ENCODE measurements at regions not wholly inside any gene's neighbourhood (a gene's known extent, or its start where the extent isn't known, plus 50 kb on each side); places are given as distances from the start of the nearest gene placed in this dataset.

DNA sequence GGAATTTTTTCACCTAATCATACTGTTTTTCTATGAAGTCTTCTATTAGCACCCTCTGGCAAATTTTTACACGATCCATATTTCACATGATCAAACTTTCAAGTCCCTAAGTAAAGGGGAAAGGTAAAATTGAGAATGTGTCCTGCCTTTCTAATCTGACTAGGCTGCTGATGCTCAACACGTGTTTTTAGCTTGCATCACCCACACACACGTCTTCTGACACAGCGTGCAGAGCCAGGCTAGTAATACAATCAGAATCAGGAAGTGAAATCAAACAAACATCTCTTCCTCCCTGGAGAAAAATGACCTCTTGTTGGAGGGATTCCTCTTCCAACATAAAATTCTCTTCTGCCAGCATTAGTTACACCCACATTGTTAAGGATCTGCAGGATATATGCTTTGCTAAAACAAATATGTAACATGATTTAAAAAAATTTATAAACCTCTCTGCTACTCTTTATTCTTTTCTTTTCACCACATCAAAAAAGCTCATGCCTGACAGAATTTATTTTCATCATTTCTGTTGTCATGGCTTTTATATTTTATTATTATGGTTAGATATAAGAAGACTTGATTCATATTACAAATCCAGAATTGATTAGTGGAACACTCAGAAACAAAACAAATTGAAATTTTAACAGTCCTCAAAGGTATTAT is 122.4 kb downstream of the RAP2B start:
- peak; percentile 42 to 59 (median 50) for DNase-seq
- peak overlapping the region in 7 of 8 donors; percentile 57 to 81 (median 65) for H3K4me3 Mint-ChIP-seq

DNA sequence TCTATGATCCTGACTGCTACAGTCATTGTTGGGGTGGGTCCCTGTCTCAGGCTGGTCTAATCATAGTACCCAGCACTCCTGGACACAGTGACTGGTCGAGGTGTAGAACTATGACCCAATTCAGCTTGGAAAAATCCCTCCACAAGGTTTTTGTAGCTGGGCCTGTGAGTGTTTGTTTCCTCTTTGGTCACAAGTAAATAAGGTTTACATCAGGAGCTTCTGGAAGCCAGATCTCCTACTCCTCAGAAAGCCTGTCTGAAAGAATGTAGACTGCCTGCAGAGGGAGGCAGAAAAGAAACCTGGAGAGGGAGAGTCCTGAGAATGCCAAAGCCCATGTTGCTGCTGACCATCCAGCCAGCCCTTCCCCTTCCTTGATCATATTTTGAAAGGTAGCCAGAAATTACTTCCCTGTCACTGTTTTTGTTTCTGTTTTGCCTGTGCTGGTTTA is 123.2 kb downstream of the RAP2B start:
- POLR2A ChIA-PET (ENCODE audit: partially characterized antibody) = interaction anchor here (1.5 to 5.6 kb wide), 6 partner anchors 9 to 123 kb away, joined by 4 to 96 read pairs (median 8); partner anchors contain the start of gene RAP2B
- no peak for DNase-seq
- H3K27ac Mint-ChIP-seq = peak overlapping the region; percentile 64 to 91 (median 81)
- CTCF ChIA-PET (ENCODE audit: partially characterized antibody) = interaction anchor here (0.6 to 5.5 kb wide), 6 partner anchors 62 to 122 kb away, joined by 3 to 64 read pairs (median 4); partner anchors contain the start of gene RAP2B
- intact Hi-C loops (cut with micrococcal nuclease) = loop anchor here (5.0 kb wide), 1 partner anchor 38 kb away; no protein-coding TSS in a partner anchor
- H3K4me1 ChIP-seq (ENCODE audit: insufficient read depth, low read length) = peaks cover 58% of the 10 kb centered on the region
- no peaks in the 10 kb centered on the region for H3K36me3 Mint-ChIP-seq
- no peaks in the 10 kb centered on the region for H3K9me3 ChIP-seq (ENCODE audit: control insufficient read depth in 1 of 2, low read length in 2 of 2)
- peak overlapping the region in 4 of 8 donors; percentile 16 to 52 (median 48) for H3K4me3 Mint-ChIP-seq
- no peak overlapping the region for H3K4me3 ChIP-seq (ENCODE audit: low read length in 2 of 2)
- H3K9me3 Mint-ChIP-seq = peaks cover 0 to 2% (median 0%) of the 10 kb centered on the region in 8 donors
- no peak overlapping the region for H3K27ac ChIP-seq (ENCODE audit: low read depth, low read length)
- no peaks in the 10 kb centered on the region for H3K27me3 Mint-ChIP-seq
- H3K4me1 Mint-ChIP-seq = peaks cover 38 to 55% (median 47%) of the 10 kb centered on the region in 4 donors
- no peaks in the 10 kb centered on the region for H3K27me3 ChIP-seq (ENCODE audit: insufficient read depth, low read length)
- H3K36me3 ChIP-seq (ENCODE audit: insufficient read depth, low read length) = no peaks in the 10 kb centered on the region

More for the DNA sequence above, 122.4 kb downstream of the RAP2B start:
- H3K4me3 ChIP-seq (ENCODE audit: low read length in 2 of 2) = no peak overlapping the region
- peak overlapping the region; percentile 74 to 97 (median 91) for H3K27ac Mint-ChIP-seq
- H3K36me3 ChIP-seq (ENCODE audit: insufficient read depth, low read length) = no peaks in the 10 kb centered on the region
- CTCF ChIA-PET (ENCODE audit: partially characterized antibody) = interaction anchor here (0.6 to 5.5 kb wide), 9 partner anchors 10 to 485 kb away, joined by 3 to 64 read pairs (median 4); partner anchors contain the start of gene RAP2B
- H3K27me3 ChIP-seq (ENCODE audit: insufficient read depth, low read length) = no peaks in the 10 kb centered on the region
- peaks cover 34 to 49% (median 43%) of the 10 kb centered on the region in 4 donors for H3K4me1 Mint-ChIP-seq
- peak overlapping the region; percentile 20 for H3K27ac ChIP-seq (ENCODE audit: low read depth, low read length)
- peaks cover 0 to 2% (median 0%) of the 10 kb centered on the region in 8 donors for H3K9me3 Mint-ChIP-seq
- intact Hi-C loops (cut with micrococcal nuclease) = no loop called here
- no peaks in the 10 kb centered on the region for H3K27me3 Mint-ChIP-seq
- POLR2A ChIA-PET (ENCODE audit: partially characterized antibody) = interaction anchor here (1.0 to 5.6 kb wide), 6 partner anchors 9 to 122 kb away, joined by 3 to 96 read pairs (median 6); partner anchors contain the start of gene RAP2B
- H3K36me3 Mint-ChIP-seq = no peaks in the 10 kb centered on the region
- peaks cover 51% of the 10 kb centered on the region for H3K4me1 ChIP-seq (ENCODE audit: insufficient read depth, low read length)
- H3K9me3 ChIP-seq (ENCODE audit: control insufficient read depth in 1 of 2, low read length in 2 of 2) = no peaks in the 10 kb centered on the region

DNA sequence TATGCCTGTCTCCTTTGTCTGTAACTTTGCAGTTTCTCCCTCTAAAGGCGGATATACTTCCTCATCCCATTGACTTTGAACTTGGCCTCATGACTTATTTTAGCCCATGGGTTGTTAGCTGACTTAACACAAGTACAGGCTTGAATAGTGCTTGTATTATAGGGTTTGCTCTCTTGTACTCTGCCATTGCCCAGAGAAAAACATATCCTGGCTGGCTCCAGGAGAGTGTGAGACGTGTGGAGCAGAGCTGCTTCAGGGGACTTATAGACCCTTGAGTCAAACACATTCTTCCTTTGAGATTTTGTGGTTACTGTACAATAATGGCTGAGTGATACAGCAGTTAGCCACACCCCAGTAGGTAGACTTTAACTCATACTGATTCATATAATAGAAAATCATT is 124.0 kb downstream of the RAP2B start:
- H3K4me3 ChIP-seq (ENCODE audit: low read length in 2 of 2) = no peak overlapping the region
- Mint-ChIP-seq H3K27ac (peak overlapping the region; percentile 64 to 91 (median 78)), H3K27me3 (no peaks in the 10 kb centered on the region), H3K9me3 (peaks cover 0 to 2% (median 0%) of the 10 kb centered on the region in 8 donors), H3K36me3 (no peaks in the 10 kb centered on the region), H3K4me3 (peak overlapping the region in 5 of 8 donors; percentile 30 to 70 (median 53)), H3K4me1 (peaks cover 42 to 62% (median 54%) of the 10 kb centered on the region in 4 donors)
- no peak for DNase-seq
- no peaks in the 10 kb centered on the region for H3K36me3 ChIP-seq (ENCODE audit: insufficient read depth, low read length)
- peaks cover 66% of the 10 kb centered on the region for H3K4me1 ChIP-seq (ENCODE audit: insufficient read depth, low read length)
- ChIA-PET CTCF (ENCODE audit: partially characterized antibody) (interaction anchor here (0.9 to 5.5 kb wide), 4 partner anchors 63 to 243 kb away, joined by 3 to 64 read pairs (median 16); partner anchors contain the start of gene RAP2B), POLR2A (ENCODE audit: partially characterized antibody) (interaction anchor here (1.5 to 5.6 kb wide), 5 partner anchors 64 to 124 kb away, joined by 4 to 96 read pairs (median 12); partner anchors contain the start of gene RAP2B)
- intact Hi-C loops (cut with micrococcal nuclease) = loop anchor here (1.0 to 5.0 kb wide), 2 partner anchors 39 to 65 kb away; no protein-coding TSS in a partner anchor
- H3K9me3 ChIP-seq (ENCODE audit: control insufficient read depth in 1 of 2, low read length in 2 of 2) = no peaks in the 10 kb centered on the region
- no peaks in the 10 kb centered on the region for H3K27me3 ChIP-seq (ENCODE audit: insufficient read depth, low read length)
- no peak overlapping the region for H3K27ac ChIP-seq (ENCODE audit: low read depth, low read length)

DNA sequence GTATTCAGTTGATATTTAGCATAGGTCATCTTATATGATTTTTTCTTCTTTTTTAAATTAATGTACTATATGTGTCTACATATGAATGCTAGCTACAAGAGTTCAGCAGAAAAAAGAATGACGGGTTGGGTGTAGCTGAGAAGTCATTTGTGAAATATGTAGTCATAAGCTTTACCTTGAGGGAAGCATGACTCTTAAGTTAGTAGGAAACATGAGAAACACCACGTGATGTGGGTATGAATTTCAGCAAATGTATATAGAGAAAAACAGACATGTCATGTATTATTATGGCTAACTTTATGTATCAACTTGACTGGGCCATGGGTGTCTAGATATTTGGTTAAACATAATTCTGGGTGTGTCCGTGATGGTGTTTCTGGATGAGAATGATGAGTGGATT is 125.0 kb downstream of the RAP2B start:
- H3K4me1 Mint-ChIP-seq = peaks cover 50 to 72% (median 63%) of the 10 kb centered on the region in 4 donors
- H3K4me3 Mint-ChIP-seq = peak overlapping the region in 1 of 8 donors; percentile 9
- H3K9me3 Mint-ChIP-seq = no peaks in the 10 kb centered on the region
- Histone ChIP-seq H3K27me3 (ENCODE audit: insufficient read depth, low read length) (no peaks in the 10 kb centered on the region), H3K4me1 (ENCODE audit: insufficient read depth, low read length) (peaks cover 74% of the 10 kb centered on the region), H3K4me3 (ENCODE audit: low read length in 2 of 2) (no peak overlapping the region), H3K9me3 (ENCODE audit: control insufficient read depth in 1 of 2, low read length in 2 of 2) (no peaks in the 10 kb centered on the region), H3K36me3 (ENCODE audit: insufficient read depth, low read length) (no peaks in the 10 kb centered on the region), H3K27ac (ENCODE audit: low read depth, low read length) (no peak overlapping the region)
- CTCF ChIA-PET (ENCODE audit: partially characterized antibody) = interaction anchor here (0.6 to 5.5 kb wide), 9 partner anchors 30 to 338 kb away, joined by 3 to 64 read pairs (median 4); partner anchors contain the start of gene RAP2B
- H3K27me3 Mint-ChIP-seq = no peaks in the 10 kb centered on the region
- H3K36me3 Mint-ChIP-seq = no peaks in the 10 kb centered on the region
- peak overlapping the region in 5 of 7 donors; percentile 19 to 81 (median 63) for H3K27ac Mint-ChIP-seq
- intact Hi-C loops (cut with micrococcal nuclease) = loop anchor here (5.0 kb wide), 1 partner anchor 40 kb away; no protein-coding TSS in a partner anchor
- no peak for DNase-seq
- POLR2A ChIA-PET (ENCODE audit: partially characterized antibody) = interaction anchor here (0.8 to 5.6 kb wide), 6 partner anchors 13 to 125 kb away, joined by 3 to 96 read pairs (median 10); partner anchors contain the start of gene RAP2B

DNA sequence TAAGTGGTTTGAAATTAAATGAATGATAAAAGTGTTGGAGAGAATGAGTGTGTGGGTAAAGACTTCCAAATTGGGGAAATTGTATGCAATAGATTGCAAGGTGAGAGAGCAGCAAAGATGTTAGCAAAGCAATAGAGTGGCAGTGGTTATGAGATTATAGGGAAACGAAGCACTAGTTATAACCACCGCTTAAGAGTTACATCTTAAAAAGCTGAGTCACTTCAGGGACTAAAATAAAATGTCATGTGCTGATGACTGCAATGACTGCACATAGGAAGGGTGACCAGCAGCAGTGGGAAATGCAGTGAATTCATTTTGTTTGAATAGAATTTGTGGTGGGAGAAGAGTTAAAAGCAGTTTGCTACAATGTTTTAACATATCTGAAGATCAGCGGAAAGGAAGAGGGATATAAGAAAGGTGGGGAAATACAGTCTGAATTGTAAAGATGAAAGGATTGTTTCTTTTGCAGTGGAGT is 127.3 kb downstream of the RAP2B start:
- H3K4me1 Mint-ChIP-seq = peaks cover 48 to 65% (median 58%) of the 10 kb centered on the region in 4 donors
- CTCF ChIA-PET (ENCODE audit: partially characterized antibody) = interaction anchor here (1.1 to 6.9 kb wide), 5 partner anchors 16 to 247 kb away, joined by 8 to 191 read pairs (median 33); partner anchors contain the start of gene RAP2B
- no peaks in the 10 kb centered on the region for H3K27me3 Mint-ChIP-seq
- H3K27ac Mint-ChIP-seq = peak overlapping the region in 4 of 7 donors; percentile 4 to 53 (median 24)
- intact Hi-C loops (cut with micrococcal nuclease) = loop anchor here (5.0 kb wide), 1 partner anchor 42 kb away; no protein-coding TSS in a partner anchor
- no peaks in the 10 kb centered on the region for H3K27me3 ChIP-seq (ENCODE audit: insufficient read depth, low read length)
- no peaks in the 10 kb centered on the region for H3K36me3 ChIP-seq (ENCODE audit: insufficient read depth, low read length)
- DNase-seq = no peak
- H3K9me3 ChIP-seq (ENCODE audit: control insufficient read depth in 1 of 2, low read length in 2 of 2) = no peaks in the 10 kb centered on the region
- H3K4me3 ChIP-seq (ENCODE audit: low read length in 2 of 2) = no peak overlapping the region
- peaks cover 67% of the 10 kb centered on the region for H3K4me1 ChIP-seq (ENCODE audit: insufficient read depth, low read length)
- H3K9me3 Mint-ChIP-seq = no peaks in the 10 kb centered on the region
- peak overlapping the region in 2 of 8 donors; percentile 9 to 45 for H3K4me3 Mint-ChIP-seq
- POLR2A ChIA-PET (ENCODE audit: partially characterized antibody) = interaction anchor here (1.8 to 3.0 kb wide), 3 partner anchors 67 to 247 kb away, joined by 8 to 21 read pairs (median 9); no protein-coding TSS in a partner anchor
- H3K27ac ChIP-seq (ENCODE audit: low read depth, low read length) = no peak overlapping the region
- no peaks in the 10 kb centered on the region for H3K36me3 Mint-ChIP-seq

DNA sequence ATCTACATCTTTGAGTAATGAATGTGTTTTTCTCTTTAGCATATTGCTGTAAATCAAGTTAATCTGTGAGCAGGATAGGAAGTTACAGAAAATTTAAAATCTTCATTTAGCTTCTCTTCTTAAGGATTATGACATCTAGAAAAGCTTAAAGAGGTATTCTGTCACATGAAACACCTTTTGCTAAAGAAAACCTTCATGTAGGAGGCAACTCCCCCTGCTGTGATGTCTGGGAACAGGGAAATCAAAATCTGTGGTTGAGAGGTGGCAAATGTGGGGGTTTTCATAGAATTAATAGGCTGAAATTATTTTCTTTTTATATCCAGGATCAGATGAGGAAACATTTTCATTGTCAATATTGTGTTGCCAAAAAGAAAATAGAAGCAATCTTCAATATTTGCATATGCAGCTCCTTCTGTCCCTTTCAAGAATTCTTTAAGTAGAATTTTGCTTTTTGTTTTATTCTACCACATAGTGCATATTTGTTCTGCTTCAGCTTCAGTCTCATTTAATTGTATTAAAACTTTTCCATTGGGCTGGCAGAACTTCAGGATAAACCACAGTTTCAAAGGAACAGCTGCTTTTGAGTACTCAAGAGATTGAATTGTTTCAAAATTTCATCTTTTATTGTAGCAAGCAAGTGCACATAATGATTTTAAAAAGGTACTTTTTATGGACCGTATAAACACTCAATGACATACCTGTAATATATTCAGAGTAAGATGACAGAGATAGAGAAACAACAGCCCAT is 128.4 kb downstream of the RAP2B start:
- no peaks in the 10 kb centered on the region for H3K27me3 ChIP-seq (ENCODE audit: insufficient read depth, low read length)
- peaks cover 41 to 56% (median 50%) of the 10 kb centered on the region in 4 donors for H3K4me1 Mint-ChIP-seq
- peak overlapping the region in 5 of 7 donors; percentile 50 to 86 (median 63) for H3K27ac Mint-ChIP-seq
- ChIA-PET CTCF (ENCODE audit: partially characterized antibody) (interaction anchor here (0.6 to 6.9 kb wide), 60 partner anchors 8 to 496 kb away, joined by 3 to 191 read pairs (median 4); partner anchors contain the start of gene RAP2B), POLR2A (ENCODE audit: partially characterized antibody) (interaction anchor here (0.8 to 3.1 kb wide), 13 partner anchors 9 to 350 kb away, joined by 3 to 56 read pairs (median 3); partner anchors contain the start of gene RAP2B)
- no peaks in the 10 kb centered on the region for H3K36me3 Mint-ChIP-seq
- H3K36me3 ChIP-seq (ENCODE audit: insufficient read depth, low read length) = no peaks in the 10 kb centered on the region
- DNase-seq = peak; percentile 32 to 43 (median 39)
- H3K9me3 ChIP-seq (ENCODE audit: control insufficient read depth in 1 of 2, low read length in 2 of 2) = no peaks in the 10 kb centered on the region
- no peak overlapping the region for H3K27ac ChIP-seq (ENCODE audit: low read depth, low read length)
- intact Hi-C loops (cut with micrococcal nuclease) = loop anchor here (1.0 to 10.0 kb wide), 12 partner anchors 70 to 962 kb away; no protein-coding TSS in a partner anchor
- no peaks in the 10 kb centered on the region for H3K9me3 Mint-ChIP-seq
- peak overlapping the region in 3 of 8 donors; percentile 43 to 65 (median 44) for H3K4me3 Mint-ChIP-seq
- H3K4me3 ChIP-seq (ENCODE audit: low read length in 2 of 2) = no peak overlapping the region
- no peaks in the 10 kb centered on the region for H3K27me3 Mint-ChIP-seq
- peaks cover 57% of the 10 kb centered on the region for H3K4me1 ChIP-seq (ENCODE audit: insufficient read depth, low read length)

Data from CD4-positive, alpha-beta memory T cell (primary cell).